SH-SY5Y (cell line): ENCODE measurements at regions not wholly inside any gene's neighbourhood (a gene's known extent, or its start where the extent isn't known, plus 50 kb on each side); places are given as distances from the start of the nearest gene placed in this dataset.

Source experiments
- GATA2 ChIP-seq: IDR thresholded peaks from 2 replicates; pipeline ENCODE4 v1.6.1; 2011; ENCODE audit warnings: mild to moderate bottlenecking, low read depth, low read length
- GATA3 ChIP-seq: IDR thresholded peaks from 2 replicates; pipeline ENCODE4 v1.6.1; 2011; ENCODE audit warnings: low read depth, mild to moderate bottlenecking, low read length, moderate library complexity

GRCh38 chr15:96115642-96116041 lies 214.9 kb upstream of the NR2F2 start:
- TF ChIP-seq GATA2 (no peak), GATA3 (no peak)
